MCF 10A (cell line): ENCODE measurements at regions not wholly inside any gene's neighbourhood (a gene's known extent, or its start where the extent isn't known, plus 50 kb on each side); places are given as distances from the start of the nearest gene placed in this dataset.

Source experiments
- BruUV-seq: library from RNA; stranded (reverse); fragments of 400-500 nt; replicated peaks from 2 replicates; lab custom pipeline; 2021; lab: Mats Ljungman, UMichigan
- CTCF ChIA-PET: fragments of 300-600 bp; sonication (Branson Sonifier 250); formaldehyde crosslinking; extraction: SDS; loops from one replicate; lab custom pipeline; 2021; ENCODE audit warnings: antibody characterized with exemption, inconsistent platforms; lab: Yijun Ruan, JAX
- POLR2A ChIA-PET: fragments of 300-600, 350-650 bp; sonication (Branson Sonifier 250); formaldehyde crosslinking; extraction: SDS; loops from one replicate; lab custom pipeline; 2020; ENCODE audit warnings: antibody characterized with exemption, inconsistent platforms; lab: Yijun Ruan, JAX
- DNase-seq: peaks from one replicate; pipeline ENCODE4 v3.0.0-alpha.2; 2018; ENCODE audit not compliant: unreplicated experiment
- H3K27ac Mint-ChIP-seq: one replicate; pipeline ENCODE4 v1.8.0; 2022; ENCODE audit warnings: mild to moderate bottlenecking, low read depth, mixed read lengths; ENCODE audit not compliant: unreplicated experiment
- H3K27me3 Mint-ChIP-seq: one replicate; pipeline ENCODE4 v1.8.0; 2022; ENCODE audit warnings: mixed read lengths; ENCODE audit not compliant: insufficient read depth, unreplicated experiment
- H3K36me3 Mint-ChIP-seq: one replicate; pipeline ENCODE4 v1.8.0; 2022; ENCODE audit warnings: mild to moderate bottlenecking, moderate library complexity, mixed read lengths; ENCODE audit not compliant: insufficient read depth, unreplicated experiment
- H3K4me1 Mint-ChIP-seq: one replicate; pipeline ENCODE4 v1.8.0; 2022; ENCODE audit warnings: mixed read lengths; ENCODE audit not compliant: insufficient read depth, unreplicated experiment
- H3K4me3 Mint-ChIP-seq: one replicate; pipeline ENCODE4 v1.8.0; 2022; ENCODE audit warnings: mild to moderate bottlenecking, moderate library complexity, mixed read lengths; ENCODE audit not compliant: unreplicated experiment
- H3K9me3 Mint-ChIP-seq: one replicate; pipeline ENCODE4 v1.8.0; 2022; ENCODE audit warnings: mixed read lengths; ENCODE audit not compliant: unreplicated experiment
- CTCF ChIP-seq: fragments of 200-600 bp; IDR thresholded peaks from one replicate; pipeline ENCODE4 v1.8.0; 2022; ENCODE audit warnings: antibody characterized with exemption, mild to moderate bottlenecking; ENCODE audit not compliant: unreplicated experiment
- intact Hi-C: fragments of 100-400 bp; cut with micrococcal nuclease; formaldehyde crosslinking; loops from 2 replicates; pipeline ENCODE4 v1.14.1; 2022

- Mint-ChIP-seq H3K27ac (no peak overlapping the region), H3K36me3 (no peaks in the 10 kb centered on the region), H3K27me3 (no peaks in the 10 kb centered on the region), H3K4me3 (no peak overlapping the region), H3K9me3 (peaks cover 12% of the 10 kb centered on the region), H3K4me1 (peaks cover 6% of the 10 kb centered on the region)
- POLR2A ChIA-PET, result interaction anchor here (0.6 to 1.8 kb wide), 5 partner anchors 9 to 1006 kb away, joined by 3 to 4 read pairs (median 3); no protein-coding TSS in a partner anchor
- TF ChIP-seq CTCF, result no peak
- intact Hi-C loops, result no loop called here
- CTCF ChIA-PET, result interaction anchor here (0.6 to 3.5 kb wide), 13 partner anchors 13 to 1185 kb away, joined by 3 to 20 read pairs (median 3); partner anchors contain the start of gene HLX
- no peak for DNase-seq
- BruUV-seq, result no TSS peak
Measured at GRCh38 chr1:221448585-221449175, 293.2 kb downstream of the DUSP10 start.

GRCh38 chr1:221449194-221449593 lies 292.7 kb downstream of the DUSP10 start:
- H3K27ac Mint-ChIP-seq, result no peak overlapping the region
- H3K4me1 Mint-ChIP-seq, result peaks cover 6% of the 10 kb centered on the region
- H3K9me3 Mint-ChIP-seq, result peaks cover 12% of the 10 kb centered on the region
- no peak for TF ChIP-seq CTCF
- intact Hi-C loops, result no loop called here
- no peaks in the 10 kb centered on the region for H3K36me3 Mint-ChIP-seq
- BruUV-seq, result no TSS peak
- H3K4me3 Mint-ChIP-seq, result no peak overlapping the region
- no peak for DNase-seq
- ChIA-PET CTCF (interaction anchor here (0.6 to 1.7 kb wide), 7 partner anchors 14 to 1184 kb away, joined by 3 to 5 read pairs (median 3); partner anchors contain the start of gene HLX), POLR2A (interaction anchor here (0.7 to 1.8 kb wide), 3 partner anchors 8 to 1006 kb away, joined by 3 to 4 read pairs (median 3); no protein-coding TSS in a partner anchor)
- no peaks in the 10 kb centered on the region for H3K27me3 Mint-ChIP-seq

GRCh38 chr1:221449801-221450470 lies 292.0 kb downstream of the DUSP10 start:
- no peak overlapping the region for H3K27ac Mint-ChIP-seq
- no peaks in the 10 kb centered on the region for H3K27me3 Mint-ChIP-seq
- no peak for DNase-seq
- POLR2A ChIA-PET, result no interaction called here
- peaks cover 6% of the 10 kb centered on the region for H3K4me1 Mint-ChIP-seq
- peaks cover 12% of the 10 kb centered on the region for H3K9me3 Mint-ChIP-seq
- no peak overlapping the region for H3K4me3 Mint-ChIP-seq
- no peaks in the 10 kb centered on the region for H3K36me3 Mint-ChIP-seq
- TF ChIP-seq CTCF, result no peak
- intact Hi-C loops, result no loop called here
- no TSS peak for BruUV-seq
- CTCF ChIA-PET, result interaction anchor here (0.6 to 1.7 kb wide), 3 partner anchors 14 to 1337 kb away, joined by 3 to 5 read pairs (median 5); no protein-coding TSS in a partner anchor

- CTCF ChIA-PET, result no interaction called here
- Mint-ChIP-seq H3K27me3 (no peaks in the 10 kb centered on the region), H3K4me1 (peaks cover 6% of the 10 kb centered on the region), H3K4me3 (no peak overlapping the region), H3K27ac (no peak overlapping the region), H3K9me3 (peaks cover 12% of the 10 kb centered on the region), H3K36me3 (no peaks in the 10 kb centered on the region)
- no TSS peak for BruUV-seq
- POLR2A ChIA-PET, result interaction anchor here (0.6 kb wide), 1 partner anchor 1218 kb away, joined by 3 read pairs; no protein-coding TSS in a partner anchor
- TF ChIP-seq CTCF, result no peak
- DNase-seq, result no peak
- intact Hi-C loops, result no loop called here
Measured at GRCh38 chr1:221451741-221452140, 290.1 kb downstream of the DUSP10 start.
